Stimulated activated naive CD8-positive, alpha-beta T cell treated with anti-CD3 and anti-CD28 coated beads, Interleukin-15, Interleukin-2, amounts not matched to agents 100 ng/mL and 50 ng/mL, for 24 hours (primary cell): ENCODE measurements at regions not wholly inside any gene's neighbourhood (a gene's known extent, or its start where the extent isn't known, plus 50 kb on each side); places are given as distances from the start of the nearest gene placed in this dataset.

ENCODE experiments used
- H3K27ac Mint-ChIP-seq: one replicate; pipeline ENCODE4 v1.8.0; 2021; ENCODE audit warnings: mild to moderate bottlenecking, mixed read lengths
- H3K27me3 Mint-ChIP-seq: one replicate; pipeline ENCODE4 v1.8.0; 2021; ENCODE audit warnings: mixed read lengths
- H3K36me3 Mint-ChIP-seq: one replicate; pipeline ENCODE4 v1.8.0; 2021; ENCODE audit warnings: low read depth, mixed read lengths
- H3K4me1 Mint-ChIP-seq: one replicate; pipeline ENCODE4 v1.8.0; 2021; ENCODE audit warnings: low read depth, mixed read lengths
- H3K4me3 Mint-ChIP-seq: one replicate; pipeline ENCODE4 v1.8.0; 2021; ENCODE audit warnings: mild to moderate bottlenecking, mixed read lengths
- H3K9me3 Mint-ChIP-seq: one replicate; pipeline ENCODE4 v1.8.0; 2021; ENCODE audit warnings: mixed read lengths

DNA sequence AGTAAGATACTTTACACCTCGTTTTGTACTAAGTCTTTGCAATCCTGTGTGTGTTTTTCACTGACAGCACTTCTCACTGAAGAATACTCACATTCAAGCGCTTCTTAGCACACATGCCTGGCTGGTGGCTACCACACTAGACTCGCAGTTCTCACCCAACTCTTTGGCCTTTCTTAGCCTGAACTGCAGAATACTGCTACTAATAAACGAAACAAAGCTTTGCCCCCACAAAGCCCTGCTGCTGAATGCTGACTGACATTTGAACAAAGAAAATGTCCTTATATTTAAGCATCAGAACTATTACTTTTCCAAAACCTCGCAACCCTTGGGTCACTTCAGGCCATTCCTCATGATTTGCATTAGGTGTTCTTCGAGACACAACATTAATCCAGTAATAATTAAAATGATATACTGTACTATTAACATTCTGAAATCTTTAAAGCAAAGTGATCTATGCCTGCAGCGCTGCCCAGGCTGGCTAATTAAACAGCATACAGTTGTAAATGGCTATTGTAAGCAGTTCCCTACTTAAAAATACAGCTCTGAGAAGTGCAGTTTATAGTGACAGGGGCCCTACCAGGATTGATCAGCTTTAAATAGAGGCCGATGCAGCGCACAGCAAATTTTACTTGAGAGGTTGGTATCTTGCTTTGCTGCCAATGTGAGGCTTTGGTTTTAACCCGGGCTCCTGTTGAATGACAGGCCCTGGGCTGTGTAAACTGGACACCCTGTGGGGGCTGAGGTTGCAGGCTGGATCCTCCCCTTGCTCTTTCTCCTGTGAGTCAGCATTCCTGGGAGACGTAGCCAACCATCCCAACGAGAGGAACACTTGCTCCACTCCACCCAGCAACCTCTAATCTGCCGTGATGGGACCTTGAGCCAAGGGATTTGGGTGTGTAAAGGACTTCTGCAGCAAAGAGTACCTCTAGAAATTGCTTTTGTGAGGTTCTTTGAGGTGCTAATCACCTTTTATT is 899.0 kb downstream of the TFAP2A start:
- no peak overlapping the region for H3K27ac Mint-ChIP-seq
- no peak overlapping the region for H3K4me3 Mint-ChIP-seq
- H3K9me3 Mint-ChIP-seq = peaks cover 6% of the 10 kb centered on the region
- no peaks in the 10 kb centered on the region for H3K4me1 Mint-ChIP-seq
- H3K36me3 Mint-ChIP-seq = no peaks in the 10 kb centered on the region
- no peaks in the 10 kb centered on the region for H3K27me3 Mint-ChIP-seq

DNA sequence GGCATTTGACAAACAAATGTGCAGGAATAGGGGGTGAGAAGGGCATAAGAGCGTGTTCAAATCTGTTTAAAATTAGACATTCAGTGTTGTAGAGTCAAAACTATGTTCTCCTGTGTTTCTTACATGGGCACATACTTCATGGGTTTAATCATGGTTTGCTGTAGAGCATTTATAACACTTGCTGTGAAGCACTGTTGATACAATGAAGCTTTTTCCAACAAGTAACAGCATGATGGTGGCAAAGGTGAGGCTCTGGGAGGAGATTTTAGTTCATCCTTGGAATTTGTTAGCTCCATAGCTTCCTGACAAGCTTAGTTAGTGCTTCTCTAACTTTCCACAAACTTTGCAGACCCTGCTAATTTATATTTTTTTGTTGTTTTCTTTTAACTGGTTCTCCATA is 900.7 kb downstream of the TFAP2A start:
- H3K9me3 Mint-ChIP-seq = peaks cover 6% of the 10 kb centered on the region
- H3K27me3 Mint-ChIP-seq = no peaks in the 10 kb centered on the region
- H3K27ac Mint-ChIP-seq = no peak overlapping the region
- H3K4me3 Mint-ChIP-seq = no peak overlapping the region
- no peaks in the 10 kb centered on the region for H3K36me3 Mint-ChIP-seq
- H3K4me1 Mint-ChIP-seq = no peaks in the 10 kb centered on the region

DNA sequence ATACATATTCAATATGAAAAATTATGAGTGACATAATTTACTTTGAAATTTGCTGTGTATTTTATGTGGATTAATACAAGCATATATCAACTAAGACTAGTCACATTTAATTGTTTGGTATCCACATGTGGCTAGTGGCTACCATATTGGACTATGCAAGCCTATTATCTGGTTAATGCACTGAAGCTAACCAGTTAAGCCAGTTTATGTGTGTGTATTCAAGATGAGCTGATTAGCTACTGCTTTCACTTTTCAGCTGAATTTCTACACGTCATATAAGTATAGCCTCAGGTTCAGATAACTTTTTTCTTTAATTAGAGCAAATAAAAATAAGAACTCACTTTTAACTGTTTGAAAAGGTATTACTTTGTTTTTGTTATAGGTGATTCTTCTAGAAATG is 903.7 kb downstream of the TFAP2A start:
- H3K4me1 Mint-ChIP-seq = no peaks in the 10 kb centered on the region
- no peak overlapping the region for H3K27ac Mint-ChIP-seq
- H3K9me3 Mint-ChIP-seq = peaks cover 11% of the 10 kb centered on the region
- H3K36me3 Mint-ChIP-seq = no peaks in the 10 kb centered on the region
- H3K27me3 Mint-ChIP-seq = no peaks in the 10 kb centered on the region
- H3K4me3 Mint-ChIP-seq = no peak overlapping the region

DNA sequence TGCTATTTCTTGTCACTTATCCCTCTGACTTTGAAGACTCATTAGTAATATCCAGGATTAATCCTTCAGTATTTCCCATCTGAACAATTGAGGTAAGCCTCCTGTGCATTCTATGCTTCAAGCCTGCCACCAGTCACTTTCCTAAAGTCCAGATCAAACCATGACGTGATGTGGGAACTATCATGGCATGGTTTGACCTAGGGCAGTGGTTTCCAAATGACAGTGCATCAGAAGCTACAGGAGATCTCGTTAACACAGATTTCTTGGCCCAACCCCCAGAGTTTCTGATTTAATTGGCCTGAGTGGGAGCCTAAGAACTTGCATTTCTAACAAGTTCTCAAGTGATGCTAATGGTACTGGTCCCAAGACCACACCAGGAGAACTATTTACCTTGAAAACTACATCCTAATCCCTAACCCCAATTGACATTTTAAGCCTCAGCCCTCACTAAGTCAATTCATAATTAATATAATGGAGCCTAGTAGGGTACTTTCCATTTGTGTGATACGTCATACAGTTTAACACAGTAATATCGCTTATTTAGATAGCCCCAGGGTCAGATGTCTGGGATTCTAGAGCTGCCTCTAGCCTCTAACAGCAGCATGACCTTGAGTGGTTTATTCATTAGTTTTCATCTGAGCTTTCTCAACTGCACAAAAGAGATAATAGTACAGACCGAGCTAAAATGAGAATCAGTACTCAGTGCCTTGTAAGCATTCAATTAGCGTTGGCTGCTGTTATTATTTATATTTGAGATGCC is 907.6 kb downstream of the TFAP2A start:
- Mint-ChIP-seq H3K9me3 (peaks cover 16% of the 10 kb centered on the region), H3K27me3 (no peaks in the 10 kb centered on the region), H3K4me1 (no peaks in the 10 kb centered on the region), H3K27ac (no peak overlapping the region), H3K36me3 (no peaks in the 10 kb centered on the region), H3K4me3 (no peak overlapping the region)

DNA sequence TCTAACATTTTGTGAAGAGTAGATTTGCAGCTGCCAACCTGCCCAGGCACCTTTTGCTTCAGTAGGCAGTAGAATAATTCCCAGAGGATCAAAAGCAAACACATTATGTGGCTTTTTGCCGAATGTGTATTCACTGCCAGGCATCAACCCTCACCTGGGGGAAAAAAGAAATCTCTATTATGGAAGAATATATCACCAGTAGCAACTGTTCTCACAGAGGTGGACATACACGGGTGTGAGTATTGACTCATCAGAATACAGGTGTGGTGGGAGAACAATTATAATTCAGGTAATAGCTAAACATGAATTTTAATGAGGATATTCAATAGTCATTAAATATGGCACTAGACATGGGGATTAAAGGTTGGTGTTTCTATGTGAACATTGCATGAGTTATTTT is 910.7 kb downstream of the TFAP2A start:
- no peaks in the 10 kb centered on the region for H3K36me3 Mint-ChIP-seq
- no peak overlapping the region for H3K27ac Mint-ChIP-seq

DNA sequence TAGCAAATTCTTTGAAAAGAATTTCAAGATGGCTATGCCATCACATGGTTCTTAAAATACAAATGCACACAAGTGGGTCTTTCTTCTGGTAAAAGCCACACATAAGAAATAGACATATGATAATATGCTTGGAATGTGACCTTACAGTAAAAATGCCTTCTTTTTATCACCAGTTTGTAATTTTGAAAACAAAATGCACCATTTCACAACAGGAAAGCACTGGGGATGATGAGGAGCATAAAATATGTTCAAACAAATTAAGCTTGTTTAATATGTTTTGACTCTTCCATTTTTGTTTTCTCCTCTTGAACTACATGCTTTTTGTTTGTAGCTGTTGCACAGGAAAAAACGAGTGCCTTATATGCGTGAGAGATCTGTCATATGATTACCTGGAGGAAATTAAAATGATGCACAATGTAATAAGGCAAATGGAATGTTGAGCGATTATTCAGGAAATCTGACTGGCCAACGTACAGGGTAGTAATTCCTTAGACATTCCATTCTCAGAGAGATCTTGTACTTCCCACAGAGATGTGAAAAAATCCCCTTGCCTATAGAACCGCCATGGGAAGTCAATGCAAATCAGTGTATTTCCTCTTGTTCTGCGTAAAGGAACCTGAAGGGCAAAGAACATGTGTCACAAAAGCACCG is 911.6 kb downstream of the TFAP2A start:
- Mint-ChIP-seq H3K9me3 (peaks cover 10% of the 10 kb centered on the region), H3K4me1 (no peaks in the 10 kb centered on the region), H3K36me3 (no peaks in the 10 kb centered on the region), H3K4me3 (no peak overlapping the region), H3K27ac (no peak overlapping the region), H3K27me3 (no peaks in the 10 kb centered on the region)

More for the DNA sequence above, 910.7 kb downstream of the TFAP2A start:
- Mint-ChIP-seq H3K27me3 (no peaks in the 10 kb centered on the region), H3K4me3 (no peak overlapping the region), H3K4me1 (no peaks in the 10 kb centered on the region), H3K9me3 (peaks cover 10% of the 10 kb centered on the region)

DNA sequence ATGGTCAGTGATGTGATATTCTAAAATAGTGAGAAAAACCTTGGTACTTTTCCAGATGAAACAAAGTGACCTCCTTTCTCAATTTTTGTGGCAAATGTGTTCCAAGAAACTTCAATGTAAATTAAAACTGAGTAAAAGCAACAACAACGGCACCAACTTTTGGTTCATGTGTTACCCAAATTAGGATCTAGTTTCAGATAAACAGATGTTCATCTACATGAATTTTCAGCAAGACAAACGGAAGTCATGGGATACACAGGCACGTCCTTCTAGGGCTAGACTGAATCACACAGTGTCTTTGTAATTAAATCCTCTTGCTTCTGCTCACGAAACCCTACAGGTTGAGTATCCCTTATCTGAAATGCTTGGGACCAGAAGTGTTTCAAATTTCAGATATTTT is 915.2 kb downstream of the TFAP2A start:
- no peak overlapping the region for H3K27ac Mint-ChIP-seq

DNA sequence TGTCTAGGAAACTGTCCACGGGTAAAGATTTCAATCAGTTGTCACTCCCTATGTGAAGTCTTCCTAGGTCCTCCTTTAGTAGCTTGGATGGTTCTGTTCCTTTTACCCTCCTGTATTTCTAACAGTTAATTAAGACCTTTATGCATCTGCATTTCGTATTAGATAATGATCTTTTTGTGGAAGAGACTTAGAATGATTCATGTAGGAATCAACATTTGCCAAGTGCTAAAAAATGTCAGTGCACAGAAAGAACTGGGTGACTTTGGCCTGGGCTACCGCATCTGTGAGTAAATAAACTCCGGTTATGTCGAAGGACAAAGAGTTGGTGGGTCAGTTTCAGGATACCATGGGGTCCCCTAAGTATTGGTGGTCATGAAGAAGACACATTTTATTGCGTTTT is 918.0 kb downstream of the TFAP2A start:
- Mint-ChIP-seq H3K9me3 (peaks cover 6% of the 10 kb centered on the region), H3K4me3 (no peak overlapping the region), H3K4me1 (no peaks in the 10 kb centered on the region), H3K27ac (no peak overlapping the region), H3K36me3 (no peaks in the 10 kb centered on the region), H3K27me3 (no peaks in the 10 kb centered on the region)

More for the DNA sequence above, 915.2 kb downstream of the TFAP2A start:
- no peaks in the 10 kb centered on the region for H3K36me3 Mint-ChIP-seq
- no peaks in the 10 kb centered on the region for H3K4me1 Mint-ChIP-seq
- H3K9me3 Mint-ChIP-seq = peaks cover 9% of the 10 kb centered on the region
- H3K4me3 Mint-ChIP-seq = no peak overlapping the region
- no peaks in the 10 kb centered on the region for H3K27me3 Mint-ChIP-seq

DNA sequence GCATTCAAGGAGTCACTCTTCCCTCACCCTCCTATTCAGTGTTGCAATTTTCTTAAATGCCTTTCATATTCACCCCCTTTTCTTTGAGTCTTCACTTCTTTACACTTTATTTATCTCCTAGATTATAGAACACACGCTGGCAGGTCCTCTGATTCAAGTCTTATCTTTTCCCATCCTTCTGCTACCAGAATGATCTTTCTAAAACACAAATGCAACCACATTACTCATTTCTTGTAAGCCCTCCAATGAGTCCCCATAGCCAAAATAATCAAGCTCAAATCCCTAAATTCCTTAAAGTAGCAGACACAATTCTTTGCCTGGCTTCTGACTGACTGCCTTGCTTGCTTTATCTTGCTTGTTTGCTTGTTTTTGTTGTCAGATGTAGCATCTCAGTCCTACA is 920.0 kb downstream of the TFAP2A start:
- Mint-ChIP-seq H3K9me3 (peaks cover 6% of the 10 kb centered on the region), H3K27ac (no peak overlapping the region), H3K4me3 (no peak overlapping the region), H3K27me3 (no peaks in the 10 kb centered on the region), H3K4me1 (no peaks in the 10 kb centered on the region), H3K36me3 (no peaks in the 10 kb centered on the region)

DNA sequence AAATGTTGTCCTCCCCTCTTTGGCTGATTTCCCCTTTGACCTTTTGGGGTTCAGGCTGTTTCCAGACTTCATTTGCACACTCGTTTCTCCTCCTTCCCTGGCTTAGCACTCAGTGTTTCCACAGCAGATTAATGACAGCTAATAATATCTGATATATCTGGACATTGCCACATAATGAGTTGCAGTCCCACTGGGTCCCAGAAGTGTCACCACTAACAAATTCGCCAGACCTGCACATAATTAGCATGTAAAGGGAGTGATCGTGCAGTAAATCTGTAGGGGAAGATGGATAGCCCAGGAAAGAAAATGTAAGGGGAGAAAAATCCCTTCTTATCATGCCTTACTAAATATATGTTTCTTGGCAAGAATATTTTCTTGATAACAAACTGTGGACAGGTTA is 922.1 kb downstream of the TFAP2A start:
- Mint-ChIP-seq H3K27me3 (no peaks in the 10 kb centered on the region), H3K4me3 (no peak overlapping the region), H3K4me1 (no peaks in the 10 kb centered on the region), H3K36me3 (no peaks in the 10 kb centered on the region), H3K27ac (no peak overlapping the region), H3K9me3 (peaks cover 6% of the 10 kb centered on the region)

DNA sequence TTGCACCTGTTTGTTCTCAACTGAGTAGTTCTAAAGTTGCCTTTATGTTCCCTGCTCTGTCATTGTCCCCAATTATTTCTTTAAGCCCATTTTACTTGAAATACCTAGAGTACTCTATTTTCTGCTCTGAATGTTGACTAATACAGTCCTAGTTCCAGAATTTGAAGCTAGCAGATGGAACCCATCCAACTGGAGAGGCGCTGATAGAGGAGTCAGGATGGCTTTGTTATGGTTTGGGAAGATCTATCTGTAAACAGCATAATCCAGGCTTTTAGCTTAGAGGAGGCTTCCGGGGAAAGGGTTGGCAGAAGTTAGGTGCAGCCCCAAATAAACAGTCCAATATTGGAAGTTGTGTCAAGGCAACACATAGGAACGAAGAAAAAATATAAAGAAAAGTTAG is 927.7 kb downstream of the TFAP2A start:
- Mint-ChIP-seq H3K27ac (no peak overlapping the region), H3K27me3 (no peaks in the 10 kb centered on the region)

DNA sequence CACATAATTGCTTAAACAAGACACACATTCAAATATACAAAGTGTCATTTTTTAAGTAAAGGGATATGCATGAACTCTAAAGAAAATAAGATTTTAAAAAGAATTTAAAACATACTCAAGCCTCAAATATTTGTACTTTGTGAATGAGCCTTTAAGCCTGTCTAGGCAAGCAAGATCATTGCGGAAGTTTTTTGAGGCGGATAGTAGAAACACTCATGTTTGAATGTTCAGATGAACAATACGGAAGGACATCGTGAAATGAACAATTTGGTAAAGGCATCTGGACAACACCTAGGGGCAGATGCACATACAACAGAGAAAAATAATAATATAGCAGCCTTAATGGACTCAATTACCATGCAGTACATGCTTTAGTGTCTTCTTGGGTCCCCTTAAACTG is 928.9 kb downstream of the TFAP2A start:
- Mint-ChIP-seq H3K27ac (no peak overlapping the region), H3K9me3 (peaks cover 4% of the 10 kb centered on the region), H3K27me3 (no peaks in the 10 kb centered on the region), H3K36me3 (no peaks in the 10 kb centered on the region), H3K4me1 (no peaks in the 10 kb centered on the region), H3K4me3 (no peak overlapping the region)

More for the DNA sequence above, 927.7 kb downstream of the TFAP2A start:
- Mint-ChIP-seq H3K36me3 (no peaks in the 10 kb centered on the region), H3K4me3 (no peak overlapping the region), H3K9me3 (no peaks in the 10 kb centered on the region), H3K4me1 (no peaks in the 10 kb centered on the region)

DNA sequence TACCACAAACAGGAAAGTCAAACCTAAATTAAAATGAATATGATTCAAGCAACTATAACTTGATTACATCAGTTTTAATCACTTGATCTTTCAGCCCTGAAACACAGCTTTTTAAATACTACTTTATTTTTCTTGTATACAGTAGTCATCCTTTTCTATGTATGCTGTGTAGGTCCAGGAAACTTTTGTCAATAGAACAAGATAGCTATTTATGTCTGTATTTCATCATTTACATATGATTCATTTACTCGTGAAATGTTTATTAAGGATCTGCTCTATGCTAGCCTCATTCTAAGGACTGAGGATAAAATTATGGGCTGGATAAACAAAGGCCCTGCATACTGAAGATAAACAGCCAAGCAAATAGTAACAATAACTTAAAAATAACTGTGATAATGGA is 930.2 kb downstream of the TFAP2A start:
- Mint-ChIP-seq H3K4me1 (no peaks in the 10 kb centered on the region), H3K36me3 (no peaks in the 10 kb centered on the region), H3K9me3 (peaks cover 4% of the 10 kb centered on the region), H3K27me3 (no peaks in the 10 kb centered on the region), H3K4me3 (no peak overlapping the region), H3K27ac (no peak overlapping the region)

DNA sequence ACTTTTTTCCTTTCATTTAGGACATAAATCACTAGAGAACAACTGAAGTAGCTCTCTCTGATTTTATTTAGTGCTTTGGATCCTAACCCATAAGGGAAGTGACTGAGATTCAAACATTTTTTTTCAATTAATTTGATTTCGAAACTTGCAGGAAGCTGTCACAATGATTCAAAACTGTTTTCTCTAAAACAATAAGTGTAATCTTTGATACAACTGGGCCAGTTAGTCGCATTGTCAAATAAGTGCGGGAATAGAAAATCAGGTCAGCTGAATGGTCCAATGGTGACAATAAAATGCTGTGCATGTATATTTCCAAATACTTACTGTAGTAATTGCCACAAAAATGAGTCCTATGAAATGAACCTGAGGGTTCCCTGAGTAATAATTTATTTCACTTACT is 930.8 kb downstream of the TFAP2A start:
- Mint-ChIP-seq H3K27me3 (no peaks in the 10 kb centered on the region), H3K4me1 (no peaks in the 10 kb centered on the region), H3K9me3 (peaks cover 4% of the 10 kb centered on the region), H3K4me3 (no peak overlapping the region), H3K36me3 (no peaks in the 10 kb centered on the region), H3K27ac (no peak overlapping the region)
